ENCODE measurements at regions not wholly inside any gene's neighbourhood (a gene's known extent, or its start where the extent isn't known, plus 50 kb on each side); places are given as distances from the start of the nearest gene placed in this dataset.
"Not testable (repeated sequence)": the region's sequence is repeated elsewhere in the genome, so short reads cannot be mapped to it uniquely, and the experiment has no call there.

DNA sequence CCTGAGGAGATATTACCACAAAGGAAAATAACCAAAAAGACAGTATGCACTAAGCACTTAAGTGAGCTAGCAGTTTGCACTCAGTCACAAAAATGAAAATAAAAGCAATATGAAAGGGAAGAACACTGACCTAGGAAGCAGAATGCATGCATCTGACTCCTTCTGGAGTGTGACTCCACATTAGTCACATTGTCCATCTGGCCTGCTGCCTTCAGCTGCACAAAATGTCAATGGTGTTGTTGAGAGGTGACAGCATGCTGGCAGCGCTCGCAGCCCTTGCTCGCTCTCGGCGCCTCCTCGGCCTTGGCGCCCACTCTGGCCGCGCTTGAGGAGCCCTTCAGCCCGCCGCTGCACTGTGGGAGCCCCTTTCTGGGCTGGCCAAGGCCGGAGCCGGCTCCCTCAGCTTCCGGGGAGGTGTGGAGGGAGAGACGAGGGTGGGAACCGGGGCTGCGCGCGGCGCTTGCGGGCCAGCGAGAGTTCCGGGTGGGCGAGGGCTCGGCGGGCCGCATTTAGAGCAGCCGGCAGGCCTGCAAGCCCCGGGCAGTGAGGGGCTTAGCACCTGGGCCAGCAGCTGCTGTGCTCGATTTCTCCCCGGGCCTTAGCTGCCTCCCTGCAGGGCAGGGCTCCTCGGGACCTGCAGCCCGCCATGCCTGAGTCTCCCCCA lies 874.8 kb downstream of the RAB28 start:
- TF ChIP-seq ZNF274 (IDR thresholded peaks at IDR 0.05; ENCODE audit: low read depth, low read length); SUZ12 (IDR thresholded peaks at IDR 0.05; ENCODE audit: extremely low read depth, insufficient read depth, insufficient read length); YY1 (IDR thresholded peaks at IDR 0.05; ENCODE audit: insufficient read depth, insufficient read length): not testable (repeated sequence)

Data from NT2/D1 (cell line).